ENCODE measurements at regions not wholly inside any gene's neighbourhood (a gene's known extent, or its start where the extent isn't known, plus 50 kb on each side); places are given as distances from the start of the nearest gene placed in this dataset.

- H3K4me3 ChIP-seq = no peak overlapping the region
- H3K27ac ChIP-seq = no peak overlapping the region
- no peak for DNase-seq (ENCODE audit: low spot score)
- TF ChIP-seq, protein P1, sequence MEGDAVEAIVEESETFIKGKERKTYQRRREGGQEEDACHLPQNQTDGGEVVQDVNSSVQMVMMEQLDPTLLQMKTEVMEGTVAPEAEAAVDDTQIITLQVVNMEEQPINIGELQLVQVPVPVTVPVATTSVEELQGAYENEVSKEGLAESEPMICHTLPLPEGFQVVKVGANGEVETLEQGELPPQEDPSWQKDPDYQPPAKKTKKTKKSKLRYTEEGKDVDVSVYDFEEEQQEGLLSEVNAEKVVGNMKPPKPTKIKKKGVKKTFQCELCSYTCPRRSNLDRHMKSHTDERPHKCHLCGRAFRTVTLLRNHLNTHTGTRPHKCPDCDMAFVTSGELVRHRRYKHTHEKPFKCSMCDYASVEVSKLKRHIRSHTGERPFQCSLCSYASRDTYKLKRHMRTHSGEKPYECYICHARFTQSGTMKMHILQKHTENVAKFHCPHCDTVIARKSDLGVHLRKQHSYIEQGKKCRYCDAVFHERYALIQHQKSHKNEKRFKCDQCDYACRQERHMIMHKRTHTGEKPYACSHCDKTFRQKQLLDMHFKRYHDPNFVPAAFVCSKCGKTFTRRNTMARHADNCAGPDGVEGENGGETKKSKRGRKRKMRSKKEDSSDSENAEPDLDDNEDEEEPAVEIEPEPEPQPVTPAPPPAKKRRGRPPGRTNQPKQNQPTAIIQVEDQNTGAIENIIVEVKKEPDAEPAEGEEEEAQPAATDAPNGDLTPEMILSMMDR (IDR thresholded peaks at IDR 0.05) = no peak
Observed at GRCh38 chr6:91020744-91021143, 433.9 kb upstream of the MAP3K7 start.

DNA sequence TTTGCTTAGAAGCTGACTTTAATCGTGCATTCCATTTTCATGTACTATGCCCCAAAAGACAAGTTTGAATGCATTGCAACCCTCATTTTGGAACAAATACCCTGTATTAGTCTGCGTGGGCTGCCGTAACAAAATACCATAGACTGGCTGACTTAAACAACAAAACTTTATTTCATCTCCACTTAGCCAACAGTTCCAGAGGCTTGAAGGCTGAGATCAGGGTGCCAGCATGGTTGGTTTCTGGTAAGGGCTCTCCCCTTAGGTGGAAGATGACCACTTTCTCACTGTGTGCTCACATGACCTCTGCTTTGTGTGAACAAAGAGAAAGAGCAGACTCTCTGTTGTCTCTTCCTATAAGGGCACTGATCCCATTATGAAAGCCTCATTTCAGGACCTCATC lies 431.7 kb upstream of the MAP3K7 start:
- no peak for DNase-seq (ENCODE audit: low spot score)
- TF ChIP-seq, protein P1 (IDR thresholded peaks at IDR 0.05) = no peak
- Histone ChIP-seq H3K4me3 (no peak overlapping the region), H3K27ac (no peak overlapping the region)

DNA sequence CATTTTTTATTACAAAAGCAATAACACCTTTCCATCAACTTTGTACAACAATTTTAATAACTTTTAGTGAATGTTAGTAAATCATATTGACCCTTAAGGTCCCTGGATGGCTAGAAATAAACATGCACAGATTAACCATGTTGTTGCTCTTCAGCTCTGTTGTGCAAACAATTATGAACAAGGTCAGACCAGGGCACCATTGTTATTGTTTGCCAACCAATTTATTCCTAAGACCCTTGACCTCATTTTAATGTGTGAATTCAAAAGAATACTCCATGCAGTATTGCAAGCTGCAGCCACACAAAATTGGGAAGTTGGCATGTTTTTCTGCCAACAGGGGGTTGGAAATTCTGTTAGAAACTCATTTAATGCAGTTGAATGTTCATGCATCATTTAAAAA lies 426.6 kb upstream of the MAP3K7 start:
- Histone ChIP-seq H3K4me3 (no peak overlapping the region), H3K27ac (no peak overlapping the region)
- DNase-seq (ENCODE audit: low spot score) = no peak
- TF ChIP-seq, protein P1 (IDR thresholded peaks at IDR 0.05) = no peak

DNA sequence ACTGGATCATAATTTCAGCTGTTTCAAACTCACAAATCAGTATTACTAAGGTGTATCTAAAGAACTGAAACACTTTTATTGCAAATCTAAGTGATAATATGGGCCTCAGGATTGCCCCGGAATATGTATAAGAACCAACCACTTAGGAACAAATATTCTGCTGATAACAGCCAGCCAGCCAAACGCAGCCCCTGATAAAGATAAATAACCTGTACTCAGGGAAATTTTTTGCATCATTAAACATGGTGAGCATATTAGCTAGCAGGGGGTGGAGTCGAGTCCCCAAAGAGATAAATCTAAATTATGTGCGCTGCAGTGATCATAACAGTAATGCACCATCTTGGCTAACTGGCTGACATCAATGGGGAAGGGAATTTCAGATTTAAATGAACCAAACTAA lies 410.2 kb upstream of the MAP3K7 start:
- TF ChIP-seq, protein P1 (IDR thresholded peaks at IDR 0.05) = no peak
- H3K27ac ChIP-seq = no peak overlapping the region
- no peak for DNase-seq (ENCODE audit: low spot score)
- no peak overlapping the region for H3K4me3 ChIP-seq

- H3K27ac ChIP-seq = no peak overlapping the region
- TF ChIP-seq, protein P1 (IDR thresholded peaks at IDR 0.05) = no peak
- DNase-seq (ENCODE audit: low spot score) = no peak
- no peak overlapping the region for H3K4me3 ChIP-seq
Observed at GRCh38 chr6:90993770-90994169, 406.9 kb upstream of the MAP3K7 start.

DNA sequence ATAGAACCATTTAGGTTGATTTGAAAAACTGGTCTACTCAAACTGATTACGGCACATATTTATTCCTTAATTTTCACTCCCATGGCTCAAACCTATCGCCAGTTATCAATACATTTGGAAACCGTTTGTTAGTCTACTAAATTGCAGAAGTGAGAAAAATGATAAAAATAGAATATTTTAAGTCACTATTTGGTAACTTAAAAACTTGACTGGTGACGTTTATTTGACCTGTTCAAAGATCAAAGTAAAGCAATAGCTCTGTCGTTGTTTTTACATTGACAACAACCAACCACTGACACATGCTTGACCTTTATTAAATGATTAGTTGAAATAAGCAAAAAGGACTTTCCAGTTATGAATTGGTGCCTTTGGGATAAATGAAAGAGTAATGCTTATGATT lies 402.9 kb upstream of the MAP3K7 start:
- no peak overlapping the region for H3K27ac ChIP-seq
- TF ChIP-seq, protein P1 (IDR thresholded peaks at IDR 0.05) = no peak
- DNase-seq (ENCODE audit: low spot score) = no peak
- H3K4me3 ChIP-seq = no peak overlapping the region

- TF ChIP-seq, protein P1 (IDR thresholded peaks at IDR 0.05) = no peak
- no peak overlapping the region for H3K4me3 ChIP-seq
- DNase-seq (ENCODE audit: low spot score) = no peak
- H3K27ac ChIP-seq = no peak overlapping the region
Observed at GRCh38 chr6:90984066-90984465, 397.2 kb upstream of the MAP3K7 start.
